Panc1 (cell line): ENCODE measurements at regions not wholly inside any gene's neighbourhood (a gene's known extent, or its start where the extent isn't known, plus 50 kb on each side); places are given as distances from the start of the nearest gene placed in this dataset.

Experiments used
- POLR2AphosphoS5 ChIP-seq: IDR thresholded peaks from 2 replicates; pipeline ENCODE4 v1.6.1; 2012; ENCODE audit warnings: mild to moderate bottlenecking, low read depth, low read length, moderate library complexity
- SIN3A ChIP-seq: IDR thresholded peaks from 2 replicates; pipeline ENCODE4 v1.6.1; 2012; ENCODE audit warnings: low read depth, mild to moderate bottlenecking, low read length, moderate library complexity, borderline replicate concordance; ENCODE audit not compliant: insufficient read depth
- TF ChIP-seq, protein P1 (sequence below): fragments of 450-650 bp; IDR thresholded peaks from 2 replicates; pipeline ENCODE4 v1.5.1; 2017; ENCODE audit warnings: mild to moderate bottlenecking

DNA sequence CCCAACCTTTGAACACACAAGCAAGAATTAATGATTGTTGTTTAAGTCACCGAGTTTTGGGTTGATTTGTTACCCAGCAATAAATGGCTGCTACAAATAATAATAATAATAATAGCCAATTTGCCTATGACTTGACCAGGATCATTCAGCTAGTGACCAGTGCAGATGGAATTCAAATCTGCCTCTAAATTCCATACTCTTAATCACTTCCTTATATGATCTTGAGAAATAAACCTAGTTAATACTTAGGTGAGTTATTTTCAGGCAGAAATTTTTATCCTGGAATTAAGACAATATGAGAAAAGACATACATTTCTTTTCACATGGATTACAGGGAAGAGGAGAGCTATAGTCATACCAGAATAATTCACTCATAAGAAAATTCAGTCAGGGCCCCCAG is 116.0 kb upstream of the GALNT15 start:
- TF ChIP-seq, protein P1, sequence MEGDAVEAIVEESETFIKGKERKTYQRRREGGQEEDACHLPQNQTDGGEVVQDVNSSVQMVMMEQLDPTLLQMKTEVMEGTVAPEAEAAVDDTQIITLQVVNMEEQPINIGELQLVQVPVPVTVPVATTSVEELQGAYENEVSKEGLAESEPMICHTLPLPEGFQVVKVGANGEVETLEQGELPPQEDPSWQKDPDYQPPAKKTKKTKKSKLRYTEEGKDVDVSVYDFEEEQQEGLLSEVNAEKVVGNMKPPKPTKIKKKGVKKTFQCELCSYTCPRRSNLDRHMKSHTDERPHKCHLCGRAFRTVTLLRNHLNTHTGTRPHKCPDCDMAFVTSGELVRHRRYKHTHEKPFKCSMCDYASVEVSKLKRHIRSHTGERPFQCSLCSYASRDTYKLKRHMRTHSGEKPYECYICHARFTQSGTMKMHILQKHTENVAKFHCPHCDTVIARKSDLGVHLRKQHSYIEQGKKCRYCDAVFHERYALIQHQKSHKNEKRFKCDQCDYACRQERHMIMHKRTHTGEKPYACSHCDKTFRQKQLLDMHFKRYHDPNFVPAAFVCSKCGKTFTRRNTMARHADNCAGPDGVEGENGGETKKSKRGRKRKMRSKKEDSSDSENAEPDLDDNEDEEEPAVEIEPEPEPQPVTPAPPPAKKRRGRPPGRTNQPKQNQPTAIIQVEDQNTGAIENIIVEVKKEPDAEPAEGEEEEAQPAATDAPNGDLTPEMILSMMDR: no peak
- TF ChIP-seq POLR2AphosphoS5: no peak
- no peak for TF ChIP-seq SIN3A
